ENCODE measurements at regions not wholly inside any gene's neighbourhood (a gene's known extent, or its start where the extent isn't known, plus 50 kb on each side); places are given as distances from the start of the nearest gene placed in this dataset.

DNA sequence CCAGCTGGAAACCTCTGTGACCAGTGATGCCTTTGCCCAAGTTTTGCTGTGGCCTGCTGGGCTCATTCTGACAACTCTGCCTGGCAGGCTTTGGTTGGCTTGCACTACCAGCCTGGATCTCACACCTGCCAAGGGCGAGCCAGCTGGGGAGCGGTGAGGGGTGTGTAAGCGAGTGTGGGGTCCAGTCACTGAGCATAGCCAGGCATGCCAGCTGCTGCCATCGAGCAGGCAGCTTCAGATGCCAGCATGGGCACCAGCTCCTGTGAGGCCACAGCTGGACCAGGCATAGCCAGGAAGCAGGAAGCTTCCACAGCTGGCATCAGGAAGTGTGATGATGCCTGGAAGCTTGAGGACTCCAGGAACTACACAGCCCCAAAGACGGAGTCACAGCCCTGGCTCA, 1674.6 kb downstream of the LRRC4C start:
- no peak for TF ChIP-seq POLR2A (IDR thresholded peaks at IDR 0.05)
- TF ChIP-seq, protein P1, sequence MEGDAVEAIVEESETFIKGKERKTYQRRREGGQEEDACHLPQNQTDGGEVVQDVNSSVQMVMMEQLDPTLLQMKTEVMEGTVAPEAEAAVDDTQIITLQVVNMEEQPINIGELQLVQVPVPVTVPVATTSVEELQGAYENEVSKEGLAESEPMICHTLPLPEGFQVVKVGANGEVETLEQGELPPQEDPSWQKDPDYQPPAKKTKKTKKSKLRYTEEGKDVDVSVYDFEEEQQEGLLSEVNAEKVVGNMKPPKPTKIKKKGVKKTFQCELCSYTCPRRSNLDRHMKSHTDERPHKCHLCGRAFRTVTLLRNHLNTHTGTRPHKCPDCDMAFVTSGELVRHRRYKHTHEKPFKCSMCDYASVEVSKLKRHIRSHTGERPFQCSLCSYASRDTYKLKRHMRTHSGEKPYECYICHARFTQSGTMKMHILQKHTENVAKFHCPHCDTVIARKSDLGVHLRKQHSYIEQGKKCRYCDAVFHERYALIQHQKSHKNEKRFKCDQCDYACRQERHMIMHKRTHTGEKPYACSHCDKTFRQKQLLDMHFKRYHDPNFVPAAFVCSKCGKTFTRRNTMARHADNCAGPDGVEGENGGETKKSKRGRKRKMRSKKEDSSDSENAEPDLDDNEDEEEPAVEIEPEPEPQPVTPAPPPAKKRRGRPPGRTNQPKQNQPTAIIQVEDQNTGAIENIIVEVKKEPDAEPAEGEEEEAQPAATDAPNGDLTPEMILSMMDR (IDR thresholded peaks at IDR 0.05) = no peak
